HG02588 (cell line): ENCODE measurements at regions not wholly inside any gene's neighbourhood (a gene's known extent, or its start where the extent isn't known, plus 50 kb on each side); places are given as distances from the start of the nearest gene placed in this dataset.

ENCODE experiments used
- ATAC-seq: cut with Tn5 transposase; IDR thresholded peaks from one replicate; pipeline ENCODE4 v1.9.1; 2021; ENCODE audit warnings: mild to moderate bottlenecking, moderate library complexity; ENCODE audit not compliant: unreplicated experiment

DNA sequence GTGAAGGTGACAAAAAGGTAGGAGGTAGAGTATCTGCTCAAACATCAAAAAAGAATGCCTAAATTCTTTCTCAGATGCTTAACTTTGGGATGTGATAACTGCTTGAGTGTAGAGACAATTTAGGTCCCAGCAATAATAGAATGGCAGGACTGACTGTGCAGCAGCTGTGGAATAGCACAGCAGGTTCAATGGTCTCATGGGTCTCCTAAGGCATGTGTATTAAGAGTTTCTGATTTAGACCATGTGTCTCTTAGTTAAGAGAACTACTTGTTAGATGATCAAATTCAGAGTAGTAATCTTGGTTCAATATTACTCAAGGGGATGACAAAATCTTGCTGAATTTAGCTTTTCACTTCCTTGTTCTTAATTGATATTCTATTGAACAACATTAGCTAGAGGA, 72.0 kb downstream of the ALX1 start:
- ATAC-seq = no peak

DNA sequence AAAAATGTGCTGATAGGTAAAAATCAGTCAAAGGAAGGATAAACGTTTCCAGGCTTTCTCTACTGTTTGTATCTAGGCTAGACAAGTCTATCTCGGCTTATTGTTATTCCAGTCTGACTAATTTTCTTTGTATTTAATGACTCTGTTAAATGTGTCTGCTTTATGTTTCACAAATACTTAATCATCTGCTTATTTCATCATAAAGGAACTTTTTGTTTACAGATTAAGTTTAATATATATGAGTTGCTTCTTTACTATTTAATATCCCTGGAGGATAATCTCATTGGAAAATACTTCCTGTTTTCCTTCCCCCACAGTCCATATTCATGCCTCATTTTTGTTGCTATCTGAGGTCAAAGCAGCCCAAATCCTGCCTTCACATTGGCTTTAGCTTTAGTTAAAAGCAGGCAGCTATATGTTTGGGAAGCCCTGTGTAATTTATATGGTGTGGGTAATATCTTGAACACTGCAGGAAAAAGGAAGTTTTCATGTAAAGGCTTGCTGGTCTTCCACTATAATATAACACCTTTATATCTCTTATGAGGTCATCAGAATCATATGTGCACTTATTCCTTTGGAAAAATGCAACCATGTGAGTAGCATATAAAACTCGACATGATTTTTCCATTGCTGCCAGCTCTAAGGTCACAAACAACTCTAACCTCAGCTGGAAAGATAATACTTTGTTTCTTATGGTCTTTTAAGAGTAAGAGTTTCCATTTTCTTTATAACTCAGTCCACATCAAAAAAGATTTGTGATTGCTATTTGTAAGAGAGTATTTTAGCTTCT, 76.8 kb downstream of the ALX1 start:
- ATAC-seq = no peak

- ATAC-seq = no peak
Observed at GRCh38 chr12:85357609-85358008, 77.6 kb downstream of the ALX1 start.

DNA sequence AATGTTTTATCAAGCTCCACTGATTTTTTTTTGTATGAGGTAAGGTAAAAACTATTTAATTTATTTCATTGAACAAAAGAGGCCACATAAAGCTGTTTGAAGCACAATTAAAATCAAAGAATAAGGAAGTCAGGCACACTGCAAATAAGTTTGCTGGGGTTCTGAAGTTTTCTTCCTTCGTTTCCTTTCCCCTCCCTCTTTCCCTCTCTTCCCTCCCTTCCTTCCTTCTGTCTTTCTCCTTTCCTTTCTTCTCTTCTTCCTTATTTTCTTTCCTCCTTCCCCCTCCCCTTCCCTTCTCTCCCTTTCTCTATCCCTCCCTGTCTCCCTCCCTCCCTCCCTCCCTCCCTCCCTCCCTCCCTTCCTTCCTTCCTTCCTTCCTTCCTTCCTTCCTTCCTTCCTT, 78.7 kb downstream of the ALX1 start:
- no peak for ATAC-seq

DNA sequence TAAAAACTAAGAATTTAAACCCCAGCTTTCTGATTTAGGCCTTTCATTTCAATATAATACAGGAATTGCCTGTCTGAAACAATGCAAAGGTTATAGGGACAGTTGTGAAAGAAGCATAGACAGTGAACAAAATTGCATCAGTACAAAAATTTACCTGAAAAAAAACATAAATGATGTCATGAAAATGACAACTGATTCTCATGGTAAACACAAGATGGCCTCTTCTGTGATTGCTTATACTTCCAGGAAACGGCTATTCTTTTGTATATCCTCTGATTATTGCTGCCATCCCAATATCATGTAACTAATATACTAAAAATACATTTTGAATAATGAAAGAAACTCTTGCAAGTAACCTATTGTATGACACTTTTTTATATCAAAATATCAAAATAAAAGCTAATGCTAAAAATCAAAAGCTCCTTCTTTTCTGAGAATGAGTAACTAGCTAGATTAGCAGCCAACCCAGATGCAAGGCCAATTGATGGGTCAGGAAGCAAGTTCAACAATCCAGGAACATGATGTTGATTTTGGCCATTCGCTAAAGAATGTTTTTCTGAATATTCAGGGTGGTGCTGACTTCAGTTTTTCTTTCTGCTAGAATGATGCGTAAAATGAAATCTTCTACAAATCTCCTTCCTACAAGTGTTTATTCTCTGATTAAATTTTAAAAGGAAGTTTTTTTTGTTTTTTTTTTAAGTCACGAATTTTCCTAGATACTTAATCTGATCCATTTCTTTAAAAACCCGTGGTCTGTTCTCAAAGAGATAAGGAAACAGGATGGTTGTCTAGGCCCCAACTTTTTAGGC, 83.6 kb downstream of the ALX1 start:
- no peak for ATAC-seq

- no peak for ATAC-seq
Observed at GRCh38 chr12:85367936-85368335, 87.9 kb downstream of the ALX1 start.

DNA sequence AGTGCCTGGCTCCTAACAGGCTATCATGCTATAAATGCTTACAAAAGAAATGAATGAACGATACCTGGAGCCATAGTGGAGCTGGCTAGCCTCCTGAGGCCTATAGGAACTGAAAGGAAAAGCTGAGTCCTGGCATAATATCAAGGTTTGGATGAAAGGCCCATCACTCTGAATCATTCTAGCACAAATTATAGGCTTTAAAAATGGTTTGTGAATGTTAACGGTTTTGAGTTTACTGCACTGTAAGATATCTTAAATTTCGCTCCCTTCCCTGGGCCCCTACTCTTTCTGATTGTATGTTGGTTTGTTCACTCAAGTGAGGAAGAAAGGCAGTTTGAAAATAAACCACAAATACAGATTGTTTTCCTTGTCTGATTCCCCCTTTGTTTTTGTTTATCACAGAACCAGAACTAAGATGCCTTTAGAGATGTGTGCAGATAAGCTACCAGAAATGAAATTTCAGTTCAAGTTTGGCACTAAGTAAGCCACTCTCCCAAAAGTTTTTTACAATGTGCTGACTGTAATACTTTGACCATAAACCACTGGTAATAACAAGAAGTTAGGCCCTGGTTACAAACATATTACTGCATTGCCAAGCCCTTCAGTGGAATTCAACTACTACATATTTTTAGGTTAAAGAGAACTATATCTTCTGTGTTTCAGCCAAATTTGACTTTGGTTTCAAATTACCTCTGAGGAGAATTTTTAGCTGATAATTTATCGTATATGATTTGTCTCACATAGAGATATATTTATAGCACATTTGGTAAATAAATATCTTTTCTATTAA, 89.5 kb downstream of the ALX1 start:
- ATAC-seq = no peak

DNA sequence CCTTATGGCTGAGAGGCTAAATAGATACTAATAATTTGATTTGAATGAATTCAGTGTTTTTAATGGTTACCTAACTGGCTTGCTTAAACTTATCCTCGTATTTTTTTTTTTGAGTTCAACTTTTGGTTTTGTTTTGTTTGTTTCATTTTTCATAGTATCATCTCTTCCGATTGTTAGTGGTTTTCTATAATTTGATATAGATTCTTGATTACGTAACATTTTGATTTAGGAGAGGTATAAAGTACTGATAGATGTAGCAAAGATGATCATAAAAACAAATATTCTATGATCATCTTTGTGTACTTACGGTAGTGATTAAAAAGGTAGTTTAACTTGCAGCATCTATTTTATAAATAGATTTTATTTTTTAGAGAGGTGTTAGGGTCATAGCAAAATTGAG, 93.0 kb downstream of the ALX1 start:
- ATAC-seq = no peak

- ATAC-seq = no peak
Observed at GRCh38 chr12:85374981-85375380, 95.0 kb downstream of the ALX1 start.

DNA sequence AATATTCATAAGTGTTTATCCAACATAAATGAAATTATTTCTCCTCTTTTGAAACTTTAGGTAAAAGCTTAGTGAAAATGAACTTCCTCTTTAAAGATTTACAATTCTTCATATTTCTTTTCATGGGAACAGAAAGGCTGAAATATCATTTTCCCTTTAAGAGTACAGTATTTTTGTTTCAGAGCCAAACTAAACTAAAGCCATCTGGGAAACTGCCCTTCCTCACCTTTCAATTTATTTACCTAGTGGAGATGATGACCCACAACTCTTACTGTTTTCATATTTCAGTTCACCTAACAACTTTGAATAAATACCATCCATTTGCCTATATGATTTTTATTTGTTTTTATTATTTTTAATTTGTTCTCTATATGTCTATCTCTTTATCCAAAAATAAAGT, 105.4 kb downstream of the ALX1 start:
- no peak for ATAC-seq

DNA sequence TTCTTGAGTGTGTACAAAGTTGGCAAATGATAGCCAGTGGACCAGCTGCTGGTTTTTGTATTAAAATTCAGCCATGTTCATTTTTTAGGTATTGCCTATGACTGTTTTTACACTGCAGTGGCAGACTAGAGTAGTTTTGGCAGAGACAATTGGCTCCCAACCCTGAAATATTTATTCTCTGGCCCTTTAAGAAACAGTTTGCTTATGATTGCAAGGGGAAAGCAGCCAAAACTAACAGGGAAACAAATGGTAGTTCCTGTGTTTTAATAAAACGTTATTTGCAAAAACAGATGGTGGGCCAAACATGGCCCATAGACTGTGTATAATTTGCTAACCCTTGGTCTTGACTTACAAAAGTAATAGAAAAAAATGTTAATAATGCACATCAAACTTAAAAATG, 110.2 kb downstream of the ALX1 start:
- ATAC-seq = no peak

GRCh38 chr12:85392508-85392907, 112.5 kb downstream of the ALX1 start:
- no peak for ATAC-seq

DNA sequence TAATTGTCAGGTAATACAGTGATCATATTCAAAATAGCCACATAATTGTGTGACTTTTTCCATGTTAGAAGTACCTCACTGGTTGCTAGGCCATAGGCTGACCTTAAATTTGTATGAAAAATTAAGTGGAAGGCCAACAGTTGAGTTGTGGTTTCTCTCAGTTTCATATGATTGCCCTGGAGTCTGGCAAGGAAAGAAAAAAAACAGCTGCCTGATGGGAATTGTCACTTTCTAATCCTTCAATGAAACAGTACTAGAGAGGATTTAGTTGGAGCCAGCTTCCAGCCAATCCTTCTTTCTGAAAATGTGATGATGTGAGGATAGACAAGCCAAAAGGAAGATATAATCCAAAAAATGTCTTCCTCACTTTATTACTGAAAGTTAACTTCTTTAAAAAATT, 113.6 kb downstream of the ALX1 start:
- ATAC-seq = no peak

- ATAC-seq = no peak
Observed at GRCh38 chr12:85394065-85394464, 114.0 kb downstream of the ALX1 start.

GRCh38 chr12:85394809-85395208, 114.8 kb downstream of the ALX1 start:
- no peak for ATAC-seq

DNA sequence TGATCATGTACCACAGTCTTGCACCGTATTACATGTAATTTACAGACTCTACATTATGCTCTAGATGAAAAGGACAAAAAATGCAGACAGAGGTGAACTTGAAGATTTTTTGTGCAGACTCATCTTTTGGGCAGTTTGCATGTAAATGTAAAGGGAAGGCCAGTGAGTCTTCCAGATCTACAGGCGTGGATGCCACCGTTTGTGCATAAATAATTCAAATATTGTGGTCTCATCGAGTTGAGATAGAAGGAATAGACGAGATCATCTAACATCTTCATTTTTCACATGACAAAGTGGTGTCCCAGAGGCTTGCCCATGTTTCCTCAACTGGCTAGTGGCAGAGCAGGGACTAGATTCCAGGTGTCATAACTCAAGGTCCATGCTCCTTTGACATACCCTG, 125.2 kb downstream of the ALX1 start:
- ATAC-seq = no peak

- no peak for ATAC-seq
Observed at GRCh38 chr12:85405781-85406522, 125.9 kb downstream of the ALX1 start.

DNA sequence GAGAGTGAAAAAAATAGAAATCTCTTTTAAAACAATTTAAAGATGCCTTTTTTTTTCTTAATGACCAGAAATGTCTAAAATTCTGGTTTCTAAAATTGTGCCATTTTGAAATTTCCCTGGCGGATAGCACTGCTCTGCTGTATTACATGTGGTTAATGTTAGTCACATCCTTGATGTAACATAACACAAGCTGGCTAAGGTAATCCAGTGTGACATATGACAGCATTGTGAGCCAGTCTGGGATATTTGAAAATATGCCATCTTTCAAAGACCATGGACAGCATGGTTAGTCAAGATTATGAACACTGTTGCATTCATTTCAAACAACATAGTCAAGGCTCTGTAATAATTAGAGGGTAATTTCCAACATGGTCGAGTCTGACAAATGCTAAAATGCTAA, 133.2 kb downstream of the ALX1 start:
- no peak for ATAC-seq

DNA sequence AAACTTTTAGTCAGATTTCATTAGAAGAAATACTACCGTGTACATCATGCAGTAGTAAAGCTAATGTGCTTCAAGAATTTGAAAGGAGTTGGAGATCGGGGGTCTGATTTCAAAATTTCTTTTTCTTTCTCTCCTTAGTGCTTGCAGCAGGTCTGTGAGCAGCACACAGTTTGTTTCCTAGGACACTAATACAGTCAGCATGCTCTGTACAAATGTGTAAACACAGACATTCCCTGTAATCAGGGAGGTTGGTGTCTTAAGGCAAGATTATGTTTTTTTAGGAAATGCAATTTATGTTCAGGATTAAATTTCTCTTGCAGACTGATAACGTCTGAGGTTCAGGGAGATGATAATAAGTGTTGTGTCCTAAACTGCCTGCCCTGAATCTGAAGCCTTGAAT, 142.7 kb downstream of the ALX1 start:
- no peak for ATAC-seq

- ATAC-seq = peak; percentile 60
Observed at GRCh38 chr12:85423947-85424346, 143.9 kb downstream of the ALX1 start.
